Gastroesophageal sphincter (tissue), 4 donors: ENCODE measurements at regions not wholly inside any gene's neighbourhood (a gene's known extent, or its start where the extent isn't known, plus 50 kb on each side); places are given as distances from the start of the nearest gene placed in this dataset.

Experiments
- ATAC-seq: fragments of 150-250 bp; one replicate; pipeline ENCODE4 v1.9.1; 2016; ENCODE audit warnings: mild to moderate bottlenecking, moderate library complexity
- H3K27ac ChIP-seq, 4 donors: fragments of 200-600 bp; sonication (generic) in 3 of 4; 1 replicate in 3 of 4; 2 replicates in 1 of 4; pipeline ENCODE4 v1.5.1; 2016 to 2019
- H3K27me3 ChIP-seq: fragments of 200-600 bp; sonication (generic); one replicate; pipeline ENCODE4 v1.5.1; 2019
- H3K36me3 ChIP-seq, 2 donors: fragments of 200-600 bp; sonication (generic); one replicate each; pipeline ENCODE4 v1.5.1; 2019; ENCODE audit warnings: control low read depth in 1 of 2
- H3K4me1 ChIP-seq, 3 donors: fragments of 200-600 bp; sonication (generic); 1 replicate in 2 of 3; 2 replicates in 1 of 3; pipeline ENCODE4 v1.5.1; 2016 to 2019; ENCODE audit warnings: control low read depth in 2 of 3
- H3K4me3 ChIP-seq, 2 donors: fragments of 200-600 bp; sonication (generic); one replicate each; pipeline ENCODE4 v1.5.1; 2019; ENCODE audit warnings: mild to moderate bottlenecking in 1 of 2, moderate library complexity in 1 of 2
- H3K9me3 ChIP-seq, 3 donors: fragments of 200-600 bp; sonication (generic); one replicate each; pipeline ENCODE4 v1.5.1; 2017 to 2019; ENCODE audit warnings: control low read depth in 2 of 3
- CTCF ChIP-seq, 4 experiments: fragments of 200-600 bp in 2 of 4; fragments of 450-650 bp in 2 of 4; sonication (generic) in 1 of 4; IDR thresholded peaks; one replicate each; pipeline ENCODE4 v1.5.1; 2017 to 2019; ENCODE audit warnings: antibody characterized with exemption in 4 of 4, mild to moderate bottlenecking in 2 of 4, moderate library complexity in 2 of 4
- EP300 ChIP-seq: sonication (generic); formaldehyde crosslinking; IDR thresholded peaks from one replicate; pipeline ENCODE4 v1.6.1; 2017; ENCODE audit warnings: antibody characterized with exemption, mild to moderate bottlenecking
- POLR2A ChIP-seq, 2 donors: fragments of 450-650 bp; IDR thresholded peaks; one replicate each; pipeline ENCODE4 v1.6.1; 2017; ENCODE audit warnings: antibody characterized with exemption in 2 of 2, mild to moderate bottlenecking in 2 of 2, moderate library complexity in 1 of 2
- POLR2AphosphoS5 ChIP-seq: sonication (generic); formaldehyde crosslinking; IDR thresholded peaks from one replicate; pipeline ENCODE4 v1.6.1; 2017; ENCODE audit warnings: antibody characterized with exemption
- WGBS, 2 donors: methylation state at CpG; one replicate each; pipeline ENCODE4 v1.1.5; 2018; ENCODE audit warnings: low coverage in 1 of 2; 5-methylcytosine and 5-hydroxymethylcytosine counted together

- H3K4me1 ChIP-seq = no peaks in the 10 kb centered on the region
- WGBS, 2 donors = 50 to 63% methylated on average over 3 to 4 of the region's 4 CpGs
- TF ChIP-seq POLR2A (IDR thresholded peaks at IDR 0.05) (no peak), EP300 (no peak), CTCF (IDR thresholded peaks at IDR 0.05) (no peak)
- no peak overlapping the region for H3K4me3 ChIP-seq
- H3K27ac ChIP-seq = no peak overlapping the region
- no peaks in the 10 kb centered on the region for H3K9me3 ChIP-seq
- no peak for ATAC-seq
- no peaks in the 10 kb centered on the region for H3K27me3 ChIP-seq
- H3K36me3 ChIP-seq = no peaks in the 10 kb centered on the region
Observed at GRCh38 chr2:75798569-75798968, 87.9 kb upstream of the GCFC2 start.

- 100% methylated on average over 1 of the region's 1 CpG for WGBS, 2 donors
Observed at GRCh38 chr2:75792996-75793395, 82.3 kb upstream of the GCFC2 start.

GRCh38 chr2:75792146-75792545 is 81.4 kb upstream of the GCFC2 start:
- Histone ChIP-seq H3K9me3 (no peaks in the 10 kb centered on the region), H3K27me3 (no peaks in the 10 kb centered on the region), H3K36me3 (no peaks in the 10 kb centered on the region), H3K4me3 (no peak overlapping the region), H3K4me1 (no peaks in the 10 kb centered on the region), H3K27ac (no peak overlapping the region)
- TF ChIP-seq POLR2AphosphoS5 (no peak), POLR2A (IDR thresholded peaks at IDR 0.05) (no peak), EP300 (no peak), CTCF (IDR thresholded peaks at IDR 0.05) (no peak)
- WGBS, 2 donors = 63 to 80% methylated on average over 1 to 2 of the region's 4 CpGs
- ATAC-seq = no peak

More at GRCh38 chr2:75792996-75793395, 82.3 kb upstream of the GCFC2 start:
- Histone ChIP-seq H3K36me3 (no peaks in the 10 kb centered on the region), H3K9me3 (no peaks in the 10 kb centered on the region), H3K4me1 (no peaks in the 10 kb centered on the region), H3K27ac (no peak overlapping the region), H3K4me3 (no peak overlapping the region), H3K27me3 (no peaks in the 10 kb centered on the region)
- TF ChIP-seq POLR2A (IDR thresholded peaks at IDR 0.05) (no peak), POLR2AphosphoS5 (no peak), EP300 (no peak), CTCF (IDR thresholded peaks at IDR 0.05) (no peak)
- ATAC-seq = no peak

- H3K27ac ChIP-seq = no peak overlapping the region
Observed at GRCh38 chr2:75790814-75791467, 80.2 kb upstream of the GCFC2 start.

More at GRCh38 chr2:75790814-75791467, 80.2 kb upstream of the GCFC2 start:
- TF ChIP-seq EP300 = no peak
- no peak for TF ChIP-seq CTCF (IDR thresholded peaks at IDR 0.05)
- no peak for ATAC-seq
- Histone ChIP-seq H3K27me3 (no peaks in the 10 kb centered on the region), H3K4me1 (no peaks in the 10 kb centered on the region), H3K9me3 (no peaks in the 10 kb centered on the region), H3K4me3 (no peak overlapping the region), H3K36me3 (no peaks in the 10 kb centered on the region)
- 75 to 100% methylated on average over 1 of the region's 1 CpG for WGBS, 2 donors
